GM18505 (cell line): ENCODE measurements at regions not wholly inside any gene's neighbourhood (a gene's known extent, or its start where the extent isn't known, plus 50 kb on each side); places are given as distances from the start of the nearest gene placed in this dataset.
"Not testable (repeated sequence)": the region's sequence is repeated elsewhere in the genome, so short reads cannot be mapped to it uniquely, and the experiment has no call there.

Experiments
- ATAC-seq: cut with Tn5 transposase; IDR thresholded peaks from one replicate; pipeline ENCODE4 v1.9.1; 2021; ENCODE audit not compliant: unreplicated experiment
- POLR2A ChIP-seq: IDR thresholded peaks from 4 replicates; pipeline ENCODE4 v1.6.1; 2011; ENCODE audit warnings: borderline replicate concordance; ENCODE audit not compliant: insufficient read depth, insufficient read length; ENCODE audit errors: extremely low read depth

- TF ChIP-seq POLR2A = no peak
- ATAC-seq = no peak
These were observed 192.0 kb upstream of the TPRG1 start for GRCh38 chr3:188979669-188980310.

- no peak for TF ChIP-seq POLR2A
- ATAC-seq = no peak
These were observed 178.6 kb upstream of the TPRG1 start for GRCh38 chr3:188993181-188993580.

GRCh38 chr3:189001559-189001958 is 170.2 kb upstream of the TPRG1 start:
- no peak for TF ChIP-seq POLR2A
- no peak for ATAC-seq

GRCh38 chr3:189003410-189003809 is 168.4 kb upstream of the TPRG1 start:
- no peak for ATAC-seq

GRCh38 chr3:189013224-189013888 is 158.4 kb upstream of the TPRG1 start:
- no peak for ATAC-seq
- TF ChIP-seq POLR2A = no peak

More at GRCh38 chr3:189003410-189003809, 168.4 kb upstream of the TPRG1 start:
- TF ChIP-seq POLR2A = no peak

- no peak for ATAC-seq
- TF ChIP-seq POLR2A = no peak
These were observed 157.2 kb upstream of the TPRG1 start for GRCh38 chr3:189014526-189014925.

GRCh38 chr3:189022576-189023466 is 148.9 kb upstream of the TPRG1 start:
- not testable (repeated sequence) for ATAC-seq

- no peak for TF ChIP-seq POLR2A
- ATAC-seq = no peak
These were observed 145.9 kb upstream of the TPRG1 start for GRCh38 chr3:189025866-189026265.

- no peak for ATAC-seq
- no peak for TF ChIP-seq POLR2A
These were observed 144.1 kb upstream of the TPRG1 start for GRCh38 chr3:189027626-189028155.

- ATAC-seq = no peak
- TF ChIP-seq POLR2A = no peak
These were observed 132.7 kb upstream of the TPRG1 start for GRCh38 chr3:189038773-189039745.

GRCh38 chr3:189040656-189041335 is 131.0 kb upstream of the TPRG1 start:
- ATAC-seq = no peak
- TF ChIP-seq POLR2A = no peak
